ENCODE measurements at regions not wholly inside any gene's neighbourhood (a gene's known extent, or its start where the extent isn't known, plus 50 kb on each side); places are given as distances from the start of the nearest gene placed in this dataset.

- Histone ChIP-seq H3K4me1 (ENCODE audit: control insufficient read depth, extremely low read depth, insufficient read depth, low read length) (no peaks in the 10 kb centered on the region), H3K36me3 (ENCODE audit: control insufficient read depth, insufficient read depth, low read length) (no peaks in the 10 kb centered on the region), H3K9ac (ENCODE audit: insufficient read depth, low read length) (no peak overlapping the region), H3K27me3 (ENCODE audit: control insufficient read depth, insufficient read depth, low read length) (no peaks in the 10 kb centered on the region), H2AFZ (ENCODE audit: low read length) (no peak overlapping the region), H3K79me2 (ENCODE audit: control insufficient read depth, insufficient read depth, low read length) (no peaks in the 10 kb centered on the region), H3K9me3 (ENCODE audit: control insufficient read depth, insufficient read depth, low read depth, low read length) (no peaks in the 10 kb centered on the region), H3K4me2 (ENCODE audit: extremely low read depth, insufficient read depth, low read length) (no peak overlapping the region), H4K20me1 (ENCODE audit: control insufficient read depth, extremely low read depth, insufficient read depth, low read length) (no peaks in the 10 kb centered on the region), H3K4me3 (replicated peaks in 1 of 4; ENCODE audit: control extremely low read depth in 1 of 4, insufficient read depth in 1 of 4, low read depth in 3 of 4, low read length in 4 of 4) (no peak overlapping the region), H3K27ac (ENCODE audit: insufficient read depth, low read length) (no peak overlapping the region)
- TF ChIP-seq CTCF (conservative IDR thresholded peaks at IDR 0.05 in 1 of 2, IDR thresholded peaks at IDR 0.05 in 1 of 2; ENCODE audit: low read depth in 1 of 2, low read length in 2 of 2) (no peak), EZH2 (IDR thresholded peaks at IDR 0.05; ENCODE audit: low read length, missing control alignments) (no peak)
- no peak for DNase-seq (ENCODE audit: low read depth in 2 of 2)
Observed at GRCh38 chr18:60200558-60200957, 172.0 kb downstream of the MC4R start.

- Histone ChIP-seq H3K4me3 (replicated peaks in 1 of 4; ENCODE audit: control extremely low read depth in 1 of 4, insufficient read depth in 1 of 4, low read depth in 3 of 4, low read length in 4 of 4) (no peak overlapping the region), H3K79me2 (ENCODE audit: control insufficient read depth, insufficient read depth, low read length) (no peaks in the 10 kb centered on the region)
- TF ChIP-seq CTCF (conservative IDR thresholded peaks at IDR 0.05 in 1 of 2, IDR thresholded peaks at IDR 0.05 in 1 of 2; ENCODE audit: low read depth in 1 of 2, low read length in 2 of 2): no peak
- TF ChIP-seq EZH2 (IDR thresholded peaks at IDR 0.05; ENCODE audit: low read length, missing control alignments): no peak
Observed at GRCh38 chr18:60199505-60199904, 173.1 kb downstream of the MC4R start.

GRCh38 chr18:60197671-60198462 is 174.7 kb downstream of the MC4R start:
- Histone ChIP-seq H3K9me3 (ENCODE audit: control insufficient read depth, insufficient read depth, low read depth, low read length) (no peaks in the 10 kb centered on the region), H3K4me3 (replicated peaks in 1 of 4; ENCODE audit: control extremely low read depth in 1 of 4, insufficient read depth in 1 of 4, low read depth in 3 of 4, low read length in 4 of 4) (no peak overlapping the region), H3K36me3 (ENCODE audit: control insufficient read depth, insufficient read depth, low read length) (no peaks in the 10 kb centered on the region), H2AFZ (ENCODE audit: low read length) (no peak overlapping the region), H3K79me2 (ENCODE audit: control insufficient read depth, insufficient read depth, low read length) (no peaks in the 10 kb centered on the region), H4K20me1 (ENCODE audit: control insufficient read depth, extremely low read depth, insufficient read depth, low read length) (no peaks in the 10 kb centered on the region), H3K4me1 (ENCODE audit: control insufficient read depth, extremely low read depth, insufficient read depth, low read length) (no peaks in the 10 kb centered on the region), H3K27me3 (ENCODE audit: control insufficient read depth, insufficient read depth, low read length) (no peaks in the 10 kb centered on the region), H3K4me2 (ENCODE audit: extremely low read depth, insufficient read depth, low read length) (no peak overlapping the region), H3K9ac (ENCODE audit: insufficient read depth, low read length) (no peak overlapping the region), H3K27ac (ENCODE audit: insufficient read depth, low read length) (no peak overlapping the region)
- TF ChIP-seq EZH2 (IDR thresholded peaks at IDR 0.05; ENCODE audit: low read length, missing control alignments): no peak
- TF ChIP-seq CTCF (conservative IDR thresholded peaks at IDR 0.05 in 1 of 2, IDR thresholded peaks at IDR 0.05 in 1 of 2; ENCODE audit: low read depth in 1 of 2, low read length in 2 of 2): no peak
- peak in 1 of 2 donors; percentile 51 for DNase-seq (ENCODE audit: low read depth in 2 of 2)

More at GRCh38 chr18:60199505-60199904, 173.1 kb downstream of the MC4R start:
- no peak overlapping the region for H3K27ac ChIP-seq (ENCODE audit: insufficient read depth, low read length)
- DNase-seq (ENCODE audit: low read depth in 2 of 2): no peak
- no peaks in the 10 kb centered on the region for H3K4me1 ChIP-seq (ENCODE audit: control insufficient read depth, extremely low read depth, insufficient read depth, low read length)
- no peak overlapping the region for H3K4me2 ChIP-seq (ENCODE audit: extremely low read depth, insufficient read depth, low read length)
- H3K9ac ChIP-seq (ENCODE audit: insufficient read depth, low read length): no peak overlapping the region
- no peak overlapping the region for H2AFZ ChIP-seq (ENCODE audit: low read length)
- H3K27me3 ChIP-seq (ENCODE audit: control insufficient read depth, insufficient read depth, low read length): no peaks in the 10 kb centered on the region
- H4K20me1 ChIP-seq (ENCODE audit: control insufficient read depth, extremely low read depth, insufficient read depth, low read length): no peaks in the 10 kb centered on the region
- H3K9me3 ChIP-seq (ENCODE audit: control insufficient read depth, insufficient read depth, low read depth, low read length): no peaks in the 10 kb centered on the region
- H3K36me3 ChIP-seq (ENCODE audit: control insufficient read depth, insufficient read depth, low read length): no peaks in the 10 kb centered on the region
